M059J (cell line): ENCODE measurements at regions not wholly inside any gene's neighbourhood (a gene's known extent, or its start where the extent isn't known, plus 50 kb on each side); places are given as distances from the start of the nearest gene placed in this dataset.

Source experiments
- DNase-seq: peaks from one replicate; pipeline ENCODE4 v3.0.0-alpha.2; 2012; ENCODE audit warnings: low read depth

DNA sequence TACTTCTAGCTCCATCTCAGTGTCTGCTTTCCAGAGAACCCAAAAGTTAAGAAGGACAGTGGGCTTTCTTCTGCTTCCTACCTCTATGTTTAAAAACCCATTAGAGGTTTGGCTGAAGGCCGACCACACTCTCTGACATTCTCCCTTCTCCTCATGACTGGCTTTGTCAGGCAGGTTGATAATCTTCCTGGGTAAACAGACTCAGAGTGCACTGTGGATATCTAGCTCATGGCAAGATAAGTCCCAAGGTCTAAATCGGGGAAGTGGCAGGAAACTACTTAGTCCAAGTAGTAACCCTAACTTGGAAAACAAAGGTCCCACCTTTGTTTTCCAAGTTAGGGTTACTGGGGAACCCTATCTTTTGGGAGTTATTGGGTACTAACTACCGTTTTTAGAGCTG, 161.9 kb upstream of the SPAG17 start:
- no peak for DNase-seq

DNA sequence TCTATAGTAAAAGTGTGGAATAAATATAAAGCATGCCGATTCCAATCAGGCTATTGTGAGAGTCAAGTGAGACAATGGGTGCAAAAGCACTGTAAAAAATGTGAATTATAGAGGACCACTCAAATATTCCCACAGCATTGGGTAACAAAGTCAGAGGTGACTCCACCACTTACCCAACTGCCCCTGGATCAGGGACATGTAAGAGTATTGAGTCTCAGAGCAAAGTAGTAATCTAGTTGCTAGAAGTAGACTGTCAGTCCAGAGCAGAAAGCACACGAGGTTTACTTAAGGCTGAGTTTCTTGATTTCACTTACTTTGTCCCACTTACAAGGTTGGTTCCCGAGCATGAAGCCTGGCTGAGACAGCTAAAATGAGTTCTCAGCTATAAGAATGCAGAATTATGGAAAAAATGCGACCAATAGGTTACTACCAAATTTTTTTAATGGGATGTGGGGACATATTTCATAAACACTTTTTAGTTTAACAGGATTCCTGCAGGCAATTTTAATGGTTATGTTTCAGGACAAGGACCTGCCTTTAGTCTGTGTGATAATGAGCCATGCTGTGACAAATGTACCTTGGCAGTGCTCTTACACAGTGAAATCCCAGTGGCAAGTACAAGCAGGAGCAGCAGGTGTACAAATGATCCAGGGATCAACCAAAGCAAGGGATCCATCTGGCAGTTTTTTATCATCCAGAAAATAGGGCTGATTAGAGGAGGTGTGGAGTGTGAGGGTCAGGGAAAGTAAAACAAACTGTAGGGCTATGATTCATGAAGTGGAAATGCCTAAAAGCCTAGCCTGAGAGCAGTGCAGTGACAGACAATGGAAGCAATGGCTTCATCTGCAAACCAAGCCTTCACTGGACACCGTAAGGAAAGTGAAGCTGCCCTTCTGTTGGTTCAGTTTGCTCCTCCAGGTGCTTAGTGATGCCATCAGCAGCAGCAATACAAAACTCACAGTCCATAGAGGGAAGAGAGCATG, 156.2 kb upstream of the SPAG17 start:
- peak; percentile 15 for DNase-seq

DNA sequence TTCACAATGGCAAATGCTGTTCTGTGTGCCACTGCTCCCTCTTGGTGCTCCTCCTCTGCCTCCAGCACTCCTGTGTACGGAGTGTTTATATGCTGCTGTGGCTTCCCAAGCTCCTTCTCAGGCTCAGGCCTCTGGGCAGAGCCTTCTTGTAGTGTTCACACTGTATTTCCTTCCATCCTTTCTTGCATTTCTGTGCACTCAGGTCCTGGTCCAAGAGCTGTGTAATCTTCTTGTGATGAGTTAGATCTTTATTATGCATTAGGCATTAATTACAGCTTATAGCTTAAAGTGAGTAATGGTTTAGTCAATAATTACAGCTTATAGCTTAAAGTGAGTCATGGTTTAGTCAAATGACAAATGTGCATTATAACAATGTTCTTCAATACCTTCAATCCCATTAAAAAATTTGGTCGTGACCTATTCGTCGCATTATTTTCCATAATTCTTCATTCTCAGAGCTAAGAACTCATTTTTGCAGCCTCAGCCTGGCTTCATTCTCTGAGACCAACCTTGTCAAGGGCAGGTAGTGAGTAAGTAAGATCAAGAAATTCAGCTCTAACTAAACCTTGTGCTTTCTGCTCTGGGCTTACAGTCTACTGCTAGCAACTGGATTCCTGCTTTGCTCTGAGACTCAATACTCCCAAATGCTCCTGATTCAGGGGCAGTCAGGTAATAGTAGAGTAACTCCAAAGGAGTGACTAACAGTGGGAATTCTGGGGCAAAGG, 154.5 kb upstream of the SPAG17 start:
- DNase-seq, result peak; percentile 7

DNA sequence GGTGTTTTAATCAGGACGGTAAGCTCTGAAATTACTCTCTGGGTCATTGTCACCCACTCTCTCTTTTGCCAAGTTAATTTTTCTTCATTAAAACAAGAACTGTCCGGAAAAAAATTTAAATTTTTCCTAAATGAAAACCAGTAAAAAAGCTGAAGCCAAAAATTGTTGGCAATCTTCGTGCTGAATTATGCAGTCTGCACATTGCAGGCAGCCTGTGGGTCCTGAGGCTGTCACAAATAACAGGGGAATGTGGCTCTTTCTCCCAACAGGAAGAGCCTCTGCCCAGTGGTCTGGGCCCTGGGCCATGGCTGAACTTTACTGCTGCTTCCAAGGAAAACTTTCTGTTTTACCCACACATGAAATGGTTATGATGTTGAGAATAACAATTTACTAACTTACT, 153.9 kb upstream of the SPAG17 start:
- peak; percentile 7 for DNase-seq

DNA sequence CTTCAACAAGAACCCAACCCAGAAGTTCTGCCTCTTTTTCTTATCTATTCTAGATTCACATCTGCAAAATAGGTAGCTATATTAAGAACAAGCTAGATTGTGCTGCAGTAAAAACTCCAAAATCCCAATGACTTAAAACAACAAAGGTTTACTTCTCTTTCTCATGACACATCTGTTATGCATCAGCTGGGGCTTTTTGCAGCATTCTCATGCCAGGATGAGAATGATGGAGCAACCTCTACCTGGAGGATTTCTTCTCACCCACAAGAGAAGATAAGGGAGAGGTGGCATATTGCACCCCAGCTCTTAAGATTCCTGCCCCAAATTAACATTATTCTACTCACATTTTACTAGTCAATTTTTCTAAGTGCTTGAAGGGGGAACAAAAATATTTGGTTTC, 152.3 kb upstream of the SPAG17 start:
- DNase-seq, result no peak

DNA sequence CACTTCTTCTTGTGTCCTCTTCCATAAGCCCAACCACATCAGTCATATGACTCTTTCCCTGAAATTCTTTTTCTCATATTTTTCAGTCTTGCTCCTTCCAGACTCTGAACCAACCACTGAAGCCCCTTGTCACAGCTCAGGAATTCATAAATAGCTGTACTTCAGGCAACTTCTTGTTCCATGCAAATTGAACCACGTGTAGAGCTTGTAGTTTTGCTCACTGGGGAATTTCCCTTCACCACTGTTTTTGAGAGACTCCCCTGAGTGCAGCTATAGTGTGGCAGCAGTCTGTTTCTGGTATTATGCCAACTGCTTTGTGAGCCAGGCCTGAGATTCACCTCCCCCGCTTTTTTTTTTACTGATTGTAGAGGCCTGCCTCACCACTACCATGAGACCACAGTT, 150.3 kb upstream of the SPAG17 start:
- DNase-seq, result peak; percentile 55

DNA sequence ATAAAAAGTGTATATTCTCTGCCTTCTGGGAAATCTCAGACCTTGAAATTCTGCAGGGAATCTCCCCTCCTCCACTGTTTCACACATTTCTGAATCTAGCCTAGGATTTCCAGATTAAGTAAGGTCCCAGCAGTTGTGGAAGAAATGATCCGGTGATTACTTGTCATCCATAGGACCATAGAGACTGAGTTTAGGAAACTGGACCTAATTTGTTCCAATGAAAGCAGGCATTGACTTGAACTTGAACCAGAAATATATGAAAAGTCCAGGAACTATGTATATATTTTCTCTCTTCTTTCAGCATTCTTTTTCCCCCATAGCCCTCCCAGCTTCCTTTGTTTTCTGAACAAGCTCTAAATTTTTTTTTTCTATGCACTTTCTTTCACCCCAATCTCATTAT, 149.5 kb upstream of the SPAG17 start:
- DNase-seq, result no peak

DNA sequence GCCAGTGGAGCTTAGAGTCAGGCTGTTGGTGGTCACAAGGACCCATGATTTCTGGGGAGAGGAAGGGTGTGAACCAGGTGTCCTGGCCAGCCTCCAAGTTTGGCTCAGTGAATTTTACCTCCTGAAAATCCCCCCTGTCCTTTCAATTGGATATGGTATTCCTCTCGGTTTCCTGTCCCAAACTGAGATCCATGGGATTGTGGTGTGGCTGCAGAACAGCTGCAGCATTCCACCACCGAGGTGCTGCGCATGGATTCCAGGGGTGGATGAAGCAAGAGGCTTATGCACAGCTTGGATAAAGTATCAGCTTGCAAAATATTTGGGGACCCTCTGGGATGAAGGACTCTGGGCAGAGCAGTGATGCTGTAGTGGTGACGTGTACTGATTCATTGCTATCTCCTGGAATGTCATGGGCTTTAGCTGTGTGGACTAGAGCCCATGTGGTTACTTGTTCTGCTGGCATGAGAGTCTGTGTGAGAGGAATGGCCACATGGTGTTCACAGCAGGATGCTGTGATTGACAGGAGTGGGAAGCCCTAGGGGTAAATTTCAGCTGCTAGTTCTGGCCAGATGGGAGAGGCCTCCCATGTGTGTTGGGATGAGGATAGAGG, 148.7 kb upstream of the SPAG17 start:
- DNase-seq, result peak; percentile 12

DNA sequence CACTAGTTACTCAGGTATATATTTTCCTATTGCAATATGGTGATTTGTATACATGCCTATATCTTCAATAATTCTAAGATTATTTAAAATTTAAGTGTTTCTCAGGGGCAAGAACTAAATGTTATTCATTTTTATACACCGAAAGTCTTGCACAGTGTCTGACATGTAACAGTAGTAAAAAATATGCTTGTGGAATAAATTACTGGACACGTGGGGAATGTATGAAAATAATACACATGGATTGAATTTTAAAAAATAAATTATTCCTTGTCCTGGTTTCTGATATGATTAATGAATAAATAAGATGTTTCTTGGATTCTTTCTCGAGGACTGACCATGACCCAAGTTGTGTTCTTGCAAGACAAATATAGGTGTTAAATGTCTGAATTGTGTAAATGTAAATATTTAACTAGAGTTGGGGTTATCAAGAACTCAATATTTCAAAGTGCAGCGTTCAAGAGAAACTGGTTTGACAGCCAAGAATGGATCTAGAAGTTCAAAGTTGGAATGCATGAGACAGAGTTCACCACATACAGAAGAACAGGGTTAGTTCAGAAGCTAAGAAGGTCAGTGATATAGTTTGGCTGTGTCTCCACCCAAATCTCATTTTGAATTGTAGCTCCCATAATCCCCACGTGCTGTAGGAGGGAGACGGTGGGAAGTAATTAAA, 142.1 kb upstream of the SPAG17 start:
- no peak for DNase-seq

DNA sequence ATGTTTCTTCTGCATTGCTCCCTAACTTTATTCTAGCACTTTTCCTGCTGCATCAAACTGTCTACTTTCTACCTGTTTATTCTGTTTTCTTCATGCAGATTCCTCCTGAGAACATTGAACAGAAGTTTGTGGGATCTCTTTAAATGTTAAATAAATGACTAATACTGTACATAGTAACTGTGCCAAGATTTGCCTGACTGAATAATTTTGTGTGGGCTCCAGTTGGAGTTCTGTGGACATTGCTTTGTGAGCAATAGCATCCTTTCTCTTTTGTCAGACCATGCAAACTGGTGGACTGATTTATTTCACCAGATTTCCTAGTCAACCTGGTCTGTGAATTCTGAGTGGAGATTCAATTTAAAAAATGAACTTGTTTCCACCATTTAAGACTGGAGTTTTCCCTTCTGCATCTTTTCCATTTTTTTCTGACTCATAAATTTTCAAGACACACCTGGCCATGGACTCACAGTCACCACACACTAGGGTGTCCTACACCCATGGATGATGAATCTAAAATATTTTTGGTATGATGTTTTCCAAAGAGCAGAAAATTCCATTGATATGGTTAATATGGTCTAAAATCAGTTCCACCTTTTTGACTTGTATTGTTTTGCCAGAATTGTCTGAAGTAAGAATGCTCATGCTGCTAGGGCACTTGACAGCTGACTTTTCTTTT, 140.7 kb upstream of the SPAG17 start:
- DNase-seq, result peak; percentile 17

DNA sequence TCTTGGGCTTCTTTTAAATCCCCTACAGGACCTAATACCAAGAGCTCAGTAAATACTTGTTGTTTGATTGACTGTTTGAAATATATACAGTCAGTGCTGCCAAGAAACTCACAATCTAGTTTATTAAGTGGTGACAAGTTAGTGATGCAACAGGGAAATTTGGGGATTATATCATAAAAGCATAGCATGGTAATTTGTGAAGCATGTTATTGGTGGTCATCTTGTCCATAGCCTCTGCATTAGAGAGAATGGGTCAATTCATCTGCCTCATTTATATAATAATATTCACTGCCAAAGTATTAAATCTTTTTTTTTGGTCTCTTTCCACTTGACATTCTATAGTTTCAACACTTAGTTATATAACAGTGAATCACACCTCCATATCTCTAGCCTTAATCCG, 138.2 kb upstream of the SPAG17 start:
- DNase-seq, result no peak

DNA sequence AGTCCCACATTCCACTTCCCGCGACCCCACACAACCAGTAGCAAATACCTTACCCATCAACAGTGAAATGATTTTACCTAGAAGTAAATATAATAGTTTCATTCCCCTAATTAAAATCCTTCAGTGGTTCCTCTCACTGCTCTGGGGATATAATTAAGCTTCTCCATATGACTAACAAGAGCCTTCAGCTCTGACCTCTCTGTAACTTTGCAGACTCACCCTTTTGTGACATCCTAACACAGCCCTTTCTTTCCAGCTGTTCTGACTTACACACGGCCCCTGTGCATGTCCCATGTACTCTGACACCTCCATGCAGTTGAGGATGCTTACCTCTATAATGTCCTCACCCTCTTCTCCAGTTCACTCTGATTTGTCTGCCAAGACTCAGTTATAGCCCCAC, 137.3 kb upstream of the SPAG17 start:
- DNase-seq, result no peak

DNA sequence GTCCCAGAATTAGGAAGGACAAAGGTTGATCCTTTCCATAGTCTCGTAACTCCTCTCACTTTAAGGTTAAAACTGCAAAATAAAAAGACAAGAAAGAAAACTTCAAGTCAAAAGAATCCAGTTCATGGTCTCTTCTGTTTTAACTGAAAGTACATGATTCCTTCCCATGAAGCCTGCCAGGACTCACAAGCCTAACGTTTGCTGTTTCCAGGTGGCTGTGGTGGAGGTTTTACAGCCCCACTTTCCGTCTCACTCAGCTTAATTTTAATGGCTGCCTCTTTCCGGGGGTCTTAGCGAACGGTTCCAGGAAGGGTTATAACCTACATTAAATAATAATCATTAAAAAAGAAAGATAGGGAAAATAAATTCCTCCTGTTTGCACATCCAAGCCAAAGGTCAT, 136.8 kb upstream of the SPAG17 start:
- DNase-seq, result no peak

DNA sequence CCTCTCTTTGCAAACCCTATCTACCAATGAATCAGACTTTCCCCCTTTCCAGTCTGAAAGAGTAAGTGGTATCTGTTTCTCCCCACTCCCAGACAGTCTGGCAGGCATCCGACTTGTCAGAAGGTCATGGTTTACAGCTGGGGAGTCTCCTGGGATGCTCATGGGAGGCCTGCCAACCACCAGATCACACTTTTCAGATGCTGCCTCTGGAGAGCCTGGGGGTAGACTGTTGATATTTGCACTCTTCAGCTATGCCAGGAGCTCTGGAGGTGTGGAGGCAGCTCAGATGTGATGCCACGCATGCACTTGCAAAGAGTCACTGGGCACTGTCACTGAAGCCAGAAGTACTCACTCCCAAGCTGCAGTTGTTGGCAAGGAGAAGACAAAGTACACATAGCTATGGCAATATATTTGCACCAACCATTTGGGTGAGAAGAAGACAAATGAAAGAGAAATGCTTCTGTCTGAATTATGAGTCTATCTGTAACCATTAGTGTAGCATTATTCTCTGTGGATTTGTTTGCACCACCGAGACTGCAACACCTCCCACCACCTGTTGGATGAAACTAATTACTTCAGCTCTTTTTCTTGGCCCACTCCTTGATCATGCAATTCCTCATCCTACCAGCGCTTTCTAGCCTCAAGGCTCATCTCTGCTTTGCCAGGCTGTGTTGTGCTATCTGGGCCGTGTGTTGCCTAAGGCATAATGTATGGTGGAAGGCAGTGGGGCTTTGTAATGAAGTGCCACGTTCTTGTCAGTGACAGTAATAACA, 133.0 kb upstream of the SPAG17 start:
- DNase-seq, result peak; percentile 27

DNA sequence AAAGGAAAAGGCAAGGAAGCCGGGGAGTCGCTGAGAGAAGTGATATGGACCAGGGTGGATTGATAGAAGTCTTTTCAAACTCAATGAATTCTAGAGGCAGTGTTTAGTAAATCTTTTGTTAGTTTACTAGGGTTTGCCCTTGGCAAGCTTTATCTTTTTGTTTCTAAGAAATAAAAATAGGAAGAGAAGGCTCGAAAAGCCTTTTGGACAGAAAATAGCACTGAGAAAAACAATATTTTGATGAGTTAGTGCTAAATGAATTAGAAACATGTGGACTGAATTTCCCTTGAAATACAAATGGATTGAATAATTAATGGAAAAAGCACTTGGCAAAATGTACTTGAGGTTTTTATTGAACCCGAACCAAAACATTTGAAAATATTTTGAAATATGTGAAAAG, 121.8 kb upstream of the SPAG17 start:
- no peak for DNase-seq

DNA sequence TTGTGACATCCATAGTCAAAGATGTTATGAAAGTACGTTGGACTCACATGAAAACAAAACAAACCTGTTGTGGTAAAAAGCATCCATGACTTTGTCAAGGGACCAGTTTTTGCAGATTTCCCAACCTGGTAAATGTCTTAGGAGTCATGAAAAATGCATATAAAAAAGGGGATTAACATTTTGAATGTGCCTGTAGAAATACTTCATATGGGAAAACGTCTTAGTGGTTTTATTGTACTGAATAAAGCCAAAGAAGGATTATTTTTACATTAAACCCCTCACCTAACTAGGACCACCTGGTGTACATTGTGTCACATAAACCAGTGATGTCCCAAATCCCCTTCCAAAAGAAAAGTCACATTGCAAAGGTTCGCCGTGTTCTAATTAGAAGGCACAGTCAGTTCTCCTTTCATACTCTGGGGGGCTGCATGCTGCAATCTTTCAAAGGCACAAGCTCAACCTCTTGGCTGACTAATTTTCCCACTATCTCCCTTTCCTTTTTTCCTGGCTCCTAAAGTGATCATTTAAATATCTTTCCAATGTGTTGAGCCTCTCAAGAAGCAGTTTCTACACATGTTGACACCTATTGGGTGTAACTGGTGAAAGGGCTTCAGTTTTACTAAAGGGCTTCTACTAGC, 119.8 kb upstream of the SPAG17 start:
- DNase-seq, result peak; percentile 15

DNA sequence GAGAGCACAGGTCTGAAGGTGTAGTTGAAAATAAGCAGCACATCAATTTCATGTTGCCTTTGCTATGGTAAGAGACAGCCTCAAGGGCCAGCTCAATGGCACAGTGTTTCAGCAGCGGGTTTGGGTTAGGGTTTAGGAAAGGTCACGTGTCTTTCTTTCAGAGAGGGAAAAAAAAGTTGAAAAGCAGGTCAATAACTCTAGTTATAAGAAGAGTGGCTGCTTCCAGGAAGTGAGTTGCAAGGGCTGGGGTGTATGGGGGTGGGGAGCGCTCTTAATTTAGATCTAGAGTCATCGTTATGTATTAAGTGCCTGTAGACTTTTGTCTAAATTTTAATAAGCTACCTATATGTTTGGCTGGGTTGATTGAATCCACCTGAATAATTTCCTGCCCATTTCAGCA, 118.5 kb upstream of the SPAG17 start:
- DNase-seq, result no peak

DNA sequence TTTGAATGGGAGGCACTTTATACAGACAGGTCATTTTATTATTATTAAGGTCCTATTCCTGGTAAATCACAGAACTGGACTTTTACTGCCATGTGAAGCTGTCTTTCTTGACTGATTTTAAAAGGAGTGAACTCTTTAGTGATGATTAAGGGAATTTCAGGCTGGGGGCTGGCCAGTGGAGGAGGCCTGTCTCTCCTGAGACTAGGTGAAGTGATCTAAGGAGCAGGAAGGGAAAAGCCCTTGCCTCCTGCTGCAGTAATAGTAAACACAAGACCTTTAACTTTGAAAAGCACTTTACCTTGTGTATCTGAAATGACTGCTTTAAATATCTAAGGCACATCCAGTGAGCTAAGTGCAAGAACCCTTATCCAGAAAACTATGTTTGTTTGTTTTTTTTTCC, 118.0 kb upstream of the SPAG17 start:
- DNase-seq, result no peak

DNA sequence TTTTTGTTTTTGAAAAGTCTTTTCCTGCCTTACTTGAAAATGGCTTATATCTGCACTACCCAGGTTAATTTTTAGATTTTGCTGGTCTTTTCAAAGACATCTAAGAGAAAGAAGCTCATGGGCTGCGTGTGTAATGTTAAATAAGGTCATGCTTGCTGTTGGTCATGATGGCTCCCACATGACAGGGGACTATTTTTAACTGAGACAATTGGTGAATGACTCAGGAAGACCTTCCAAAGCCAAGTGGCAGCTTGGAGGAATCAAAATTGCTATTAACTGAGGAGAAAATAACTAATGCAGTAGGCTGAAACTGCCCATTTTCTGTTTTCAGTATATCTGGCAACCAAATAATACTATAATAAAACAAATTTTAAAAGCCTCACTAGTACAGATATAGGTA, 117.1 kb upstream of the SPAG17 start:
- DNase-seq, result peak; percentile 13

DNA sequence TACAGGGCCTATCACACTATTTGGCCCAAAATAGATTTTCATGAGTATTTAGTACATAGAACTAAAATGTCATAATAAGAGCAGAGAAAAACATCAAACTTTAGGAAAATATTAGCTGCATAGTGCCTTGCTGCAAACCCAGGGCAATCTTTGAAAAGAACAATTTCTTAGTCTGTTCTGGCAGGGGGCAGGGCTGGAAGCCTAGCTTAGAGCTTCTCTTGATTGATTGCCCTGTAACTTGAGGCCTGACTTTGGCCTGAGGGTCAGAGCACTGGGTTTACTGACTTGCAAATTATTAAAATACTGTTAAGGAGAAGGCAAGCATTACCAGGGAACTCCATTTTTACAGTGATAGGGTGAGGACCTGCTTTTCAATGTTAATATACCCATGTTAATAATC, 115.8 kb upstream of the SPAG17 start:
- DNase-seq, result peak; percentile 7
